Fibroblast of lung (primary cell): ENCODE measurements at regions not wholly inside any gene's neighbourhood (a gene's known extent, or its start where the extent isn't known, plus 50 kb on each side); places are given as distances from the start of the nearest gene placed in this dataset.

ENCODE experiments used
- DNase-seq, 2 donors: peaks; one replicate each; pipeline versions ENCODE4 v3.0.0 to v3.0.0-alpha.2; 2010; ENCODE audit warnings: low read depth in 2 of 2
- H2AFZ ChIP-seq: 2 replicates; pipeline ENCODE4 v1.5.1; 2012; ENCODE audit warnings: low read length, control low read depth, inconsistent platforms
- H3K27ac ChIP-seq: 2 replicates; pipeline ENCODE4 v1.5.1; 2011; ENCODE audit warnings: low read length, control low read depth; ENCODE audit not compliant: insufficient read depth
- H3K27me3 ChIP-seq: 2 replicates; pipeline ENCODE4 v1.5.1; 2011; ENCODE audit warnings: mild to moderate bottlenecking, low read length; ENCODE audit not compliant: control insufficient read depth, insufficient read depth
- H3K36me3 ChIP-seq: 2 replicates; pipeline ENCODE4 v1.5.1; 2011; ENCODE audit warnings: low read length; ENCODE audit not compliant: control insufficient read depth, insufficient read depth
- H3K4me1 ChIP-seq: 2 replicates; pipeline ENCODE4 v1.5.1; 2011; ENCODE audit warnings: low read length; ENCODE audit not compliant: control insufficient read depth, insufficient read depth; ENCODE audit errors: extremely low read depth
- H3K4me2 ChIP-seq: 2 replicates; pipeline ENCODE4 v1.5.1; 2011; ENCODE audit warnings: low read length, control low read depth; ENCODE audit not compliant: insufficient read depth; ENCODE audit errors: extremely low read depth
- H3K4me3 ChIP-seq, 4 experiments: fragments of 200-600 bp in 1 of 4; sonication (generic) in 1 of 4; replicated peaks in 1 of 4; 2 replicates each; pipeline ENCODE4 v1.5.1; 2011 to 2016; ENCODE audit warnings: low read length in 4 of 4, low read depth in 3 of 4, mild to moderate bottlenecking in 3 of 4, control low read depth in 2 of 4, inconsistent platforms in 1 of 4, mixed read lengths in 1 of 4; ENCODE audit not compliant: insufficient read depth in 1 of 4; ENCODE audit errors: control extremely low read depth in 1 of 4
- H3K79me2 ChIP-seq: 2 replicates; pipeline ENCODE4 v1.5.1; 2012; ENCODE audit warnings: mild to moderate bottlenecking, low read length, inconsistent platforms; ENCODE audit not compliant: control insufficient read depth, insufficient read depth
- H3K9ac ChIP-seq: 2 replicates; pipeline ENCODE4 v1.5.1; 2011; ENCODE audit warnings: mild to moderate bottlenecking, low read length, control low read depth; ENCODE audit not compliant: insufficient read depth
- H3K9me3 ChIP-seq: 2 replicates; pipeline ENCODE4 v1.5.1; 2012; ENCODE audit warnings: low read depth, low read length; ENCODE audit not compliant: control insufficient read depth, insufficient read depth
- H4K20me1 ChIP-seq: 2 replicates; pipeline ENCODE4 v1.5.1; 2011; ENCODE audit warnings: low read length; ENCODE audit not compliant: control insufficient read depth, insufficient read depth; ENCODE audit errors: extremely low read depth
- EZH2 ChIP-seq: IDR thresholded peaks from 2 replicates; pipeline ENCODE4 v1.5.1; 2012; ENCODE audit warnings: low read length, control low read depth, mild to moderate bottlenecking; ENCODE audit errors: missing control alignments
- TF ChIP-seq, protein P1 (sequence below), 2 donors: IDR thresholded peaks in 1 of 2; conservative IDR thresholded peaks in 1 of 2; 1 replicate in 1 of 2; 2 replicates in 1 of 2; pipeline ENCODE4 v1.5.1; 2011 to 2012; ENCODE audit warnings: low read length in 2 of 2, control low read depth in 1 of 2, inconsistent platforms in 1 of 2, low read depth in 1 of 2, mild to moderate bottlenecking in 1 of 2

DNA sequence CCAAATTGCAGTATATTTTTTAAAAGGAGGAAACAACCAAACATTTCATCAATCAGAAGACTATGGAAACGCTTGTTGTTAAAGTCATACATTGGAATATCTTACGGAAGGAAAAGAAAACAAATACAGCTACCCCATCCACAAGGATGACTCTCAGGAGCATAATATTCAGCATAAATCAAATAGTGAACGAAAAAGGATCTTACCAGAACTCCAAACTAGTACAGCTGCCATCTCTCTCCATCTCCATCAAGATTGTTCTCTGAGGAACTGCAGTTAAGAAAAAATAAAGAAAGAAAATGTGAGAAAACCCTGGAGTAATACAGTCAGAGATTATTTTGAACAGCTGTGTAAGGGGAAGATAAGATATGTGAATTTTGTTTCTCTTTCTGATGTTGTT lies 299.8 kb upstream of the CNTN5 start:
- Histone ChIP-seq H3K4me3 (no peak overlapping the region), H2AFZ (no peak overlapping the region), H3K9me3 (no peaks in the 10 kb centered on the region), H3K9ac (no peak overlapping the region), H3K27me3 (no peaks in the 10 kb centered on the region), H4K20me1 (no peaks in the 10 kb centered on the region), H3K36me3 (no peaks in the 10 kb centered on the region), H3K79me2 (no peaks in the 10 kb centered on the region), H3K27ac (no peak overlapping the region), H3K4me1 (no peaks in the 10 kb centered on the region), H3K4me2 (no peak overlapping the region)
- DNase-seq: no peak
- TF ChIP-seq, protein P1, sequence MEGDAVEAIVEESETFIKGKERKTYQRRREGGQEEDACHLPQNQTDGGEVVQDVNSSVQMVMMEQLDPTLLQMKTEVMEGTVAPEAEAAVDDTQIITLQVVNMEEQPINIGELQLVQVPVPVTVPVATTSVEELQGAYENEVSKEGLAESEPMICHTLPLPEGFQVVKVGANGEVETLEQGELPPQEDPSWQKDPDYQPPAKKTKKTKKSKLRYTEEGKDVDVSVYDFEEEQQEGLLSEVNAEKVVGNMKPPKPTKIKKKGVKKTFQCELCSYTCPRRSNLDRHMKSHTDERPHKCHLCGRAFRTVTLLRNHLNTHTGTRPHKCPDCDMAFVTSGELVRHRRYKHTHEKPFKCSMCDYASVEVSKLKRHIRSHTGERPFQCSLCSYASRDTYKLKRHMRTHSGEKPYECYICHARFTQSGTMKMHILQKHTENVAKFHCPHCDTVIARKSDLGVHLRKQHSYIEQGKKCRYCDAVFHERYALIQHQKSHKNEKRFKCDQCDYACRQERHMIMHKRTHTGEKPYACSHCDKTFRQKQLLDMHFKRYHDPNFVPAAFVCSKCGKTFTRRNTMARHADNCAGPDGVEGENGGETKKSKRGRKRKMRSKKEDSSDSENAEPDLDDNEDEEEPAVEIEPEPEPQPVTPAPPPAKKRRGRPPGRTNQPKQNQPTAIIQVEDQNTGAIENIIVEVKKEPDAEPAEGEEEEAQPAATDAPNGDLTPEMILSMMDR (conservative IDR thresholded peaks at IDR 0.05 in 1 of 2, IDR thresholded peaks at IDR 0.05 in 1 of 2; ENCODE audit: low read depth in 1 of 2, low read length in 2 of 2): no peak
- no peak for TF ChIP-seq EZH2

DNA sequence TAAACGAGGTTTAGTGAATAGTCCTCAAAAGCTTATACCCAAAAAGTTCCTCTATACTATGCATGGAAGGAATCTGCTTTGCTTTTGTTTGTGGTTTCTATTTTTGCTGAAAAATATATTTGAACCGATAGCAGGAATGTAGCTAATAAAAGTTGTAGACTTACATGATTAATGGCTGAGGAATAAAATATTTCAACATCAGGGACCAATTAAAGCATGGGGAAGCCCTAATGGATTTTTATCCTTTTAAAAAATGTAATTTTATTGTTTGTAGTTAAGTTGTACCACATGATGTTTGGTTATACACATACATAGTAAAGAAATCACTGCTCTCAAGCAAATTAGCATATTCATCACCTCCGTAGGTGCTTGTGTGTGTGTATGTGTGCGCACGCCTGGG lies 295.3 kb upstream of the CNTN5 start:
- no peak overlapping the region for H3K4me3 ChIP-seq
- H3K79me2 ChIP-seq: no peaks in the 10 kb centered on the region
- H3K4me2 ChIP-seq: no peak overlapping the region
- no peak overlapping the region for H2AFZ ChIP-seq
- no peak overlapping the region for H3K9ac ChIP-seq
- no peaks in the 10 kb centered on the region for H3K9me3 ChIP-seq
- no peak overlapping the region for H3K27ac ChIP-seq
- DNase-seq: no peak
- no peaks in the 10 kb centered on the region for H3K27me3 ChIP-seq
- no peaks in the 10 kb centered on the region for H4K20me1 ChIP-seq
- no peaks in the 10 kb centered on the region for H3K4me1 ChIP-seq
- H3K36me3 ChIP-seq: no peaks in the 10 kb centered on the region
- TF ChIP-seq EZH2: no peak
- TF ChIP-seq, protein P1 (conservative IDR thresholded peaks at IDR 0.05 in 1 of 2, IDR thresholded peaks at IDR 0.05 in 1 of 2; ENCODE audit: low read depth in 1 of 2, low read length in 2 of 2): no peak

DNA sequence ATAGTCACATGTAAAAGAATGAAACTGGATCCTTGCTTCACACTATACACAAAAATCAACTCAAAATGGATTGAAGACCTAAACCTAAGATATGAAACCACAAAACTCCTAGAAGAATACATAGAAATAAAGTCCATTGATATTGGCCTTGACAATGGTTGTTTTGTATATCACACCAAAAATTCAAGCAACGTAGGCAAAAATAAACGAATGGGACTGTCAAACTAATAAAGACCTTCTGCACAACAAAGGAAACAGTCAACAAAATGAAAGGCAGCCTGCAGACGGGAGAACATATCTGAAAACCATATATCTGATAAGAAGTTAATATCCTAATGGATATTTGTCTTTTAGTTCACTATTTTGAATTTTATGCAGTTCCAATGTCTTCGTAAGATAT lies 292.3 kb upstream of the CNTN5 start:
- no peaks in the 10 kb centered on the region for H4K20me1 ChIP-seq
- no peaks in the 10 kb centered on the region for H3K27me3 ChIP-seq
- no peak overlapping the region for H3K27ac ChIP-seq
- H2AFZ ChIP-seq: no peak overlapping the region
- H3K4me1 ChIP-seq: no peaks in the 10 kb centered on the region
- no peaks in the 10 kb centered on the region for H3K79me2 ChIP-seq
- H3K4me3 ChIP-seq: no peak overlapping the region
- H3K4me2 ChIP-seq: no peak overlapping the region
- no peak overlapping the region for H3K9ac ChIP-seq
- TF ChIP-seq, protein P1 (conservative IDR thresholded peaks at IDR 0.05 in 1 of 2, IDR thresholded peaks at IDR 0.05 in 1 of 2; ENCODE audit: low read depth in 1 of 2, low read length in 2 of 2): no peak
- no peak for TF ChIP-seq EZH2
- no peaks in the 10 kb centered on the region for H3K36me3 ChIP-seq
- no peak for DNase-seq
- H3K9me3 ChIP-seq: no peaks in the 10 kb centered on the region
